IPS-NIHi11 (cell line): ENCODE measurements at regions not wholly inside any gene's neighbourhood (a gene's known extent, or its start where the extent isn't known, plus 50 kb on each side); places are given as distances from the start of the nearest gene placed in this dataset.
"Not testable (repeated sequence)": the region's sequence is repeated elsewhere in the genome, so short reads cannot be mapped to it uniquely, and the experiment has no call there.

Experiments used
- DNase-seq: peaks from one replicate; pipeline ENCODE4 v3.0.0; 2012; ENCODE audit warnings: mixed read lengths, low spot score

DNA sequence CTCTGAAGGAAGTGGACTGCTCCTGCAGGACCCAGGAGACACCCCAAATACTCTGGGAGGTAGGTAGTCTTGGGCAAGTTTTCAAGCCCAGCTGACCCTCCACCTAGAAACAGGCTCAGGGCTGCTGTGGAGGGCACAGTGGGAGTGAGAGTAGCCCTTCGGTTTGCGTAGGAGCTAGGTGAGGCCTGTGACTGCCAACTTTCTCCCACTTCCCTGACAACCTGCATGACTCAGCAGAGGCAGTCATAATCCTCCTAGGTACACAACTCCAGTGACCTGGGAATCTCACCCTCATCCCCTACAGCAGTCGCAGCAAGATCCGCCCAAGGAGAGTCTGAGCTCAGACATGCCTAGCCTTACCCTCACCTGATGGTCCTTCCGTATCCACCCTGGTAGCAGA is 439.1 kb downstream of the CNTNAP4 start:
- DNase-seq, result not testable (repeated sequence)

DNA sequence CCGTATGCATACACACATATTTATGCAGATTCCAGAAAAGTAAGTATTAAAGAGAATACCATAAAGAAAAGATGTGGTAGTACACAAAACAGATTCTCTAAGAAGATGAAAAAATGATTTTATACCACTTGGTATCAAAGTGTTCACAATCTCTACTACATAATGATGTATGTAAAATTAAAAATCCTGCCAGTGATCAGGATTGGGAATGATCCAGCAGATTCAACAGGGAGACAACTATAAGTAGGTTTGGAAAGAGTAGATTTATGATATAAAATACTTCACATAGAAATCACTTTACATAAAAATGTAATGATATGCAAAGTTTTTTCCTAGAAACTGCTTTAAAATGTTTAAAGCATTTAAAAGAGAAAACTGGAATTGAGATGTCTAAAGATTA is 447.0 kb downstream of the CNTNAP4 start:
- no peak for DNase-seq

DNA sequence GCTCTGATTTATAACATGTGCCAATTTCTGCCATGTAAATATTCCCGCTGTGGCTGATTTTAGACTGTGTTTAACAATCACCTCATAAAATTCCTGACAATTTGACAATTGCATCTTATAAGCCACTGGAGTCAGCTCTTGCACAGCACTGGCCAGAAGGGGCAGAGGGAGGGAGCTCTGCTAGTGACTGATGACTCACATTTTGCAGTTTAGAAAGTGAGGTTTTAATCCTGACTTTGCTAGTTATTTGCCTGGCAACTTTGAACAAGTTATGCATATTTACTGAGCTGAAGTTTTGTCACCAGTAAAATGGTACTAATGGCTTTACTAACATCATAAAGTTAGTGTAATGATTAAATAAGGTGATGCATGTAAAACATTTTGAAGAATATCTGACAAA is 452.3 kb downstream of the CNTNAP4 start:
- DNase-seq, result peak; percentile 13

GRCh38 chr16:76732894-76733293 is 455.7 kb downstream of the CNTNAP4 start:
- no peak for DNase-seq

DNA sequence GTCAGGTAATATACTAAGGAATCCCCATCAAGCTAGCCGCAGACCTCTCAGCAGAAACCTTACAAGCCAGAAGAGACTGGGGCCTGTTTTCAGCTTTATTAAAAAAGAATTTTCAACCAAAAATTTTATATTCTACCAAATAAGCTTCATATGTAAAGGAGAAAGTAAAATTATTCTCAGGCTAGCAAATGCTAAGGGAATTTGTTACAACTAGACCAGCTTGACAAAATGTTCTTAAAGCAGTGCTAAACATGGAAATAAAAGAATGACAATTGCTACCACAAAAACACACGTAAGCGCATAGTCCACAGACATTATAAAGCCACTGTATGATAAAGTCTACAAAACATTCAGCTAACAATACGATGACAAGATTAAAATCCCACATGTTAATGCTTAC is 449.4 kb upstream of the MON1B start:
- DNase-seq, result no peak

DNA sequence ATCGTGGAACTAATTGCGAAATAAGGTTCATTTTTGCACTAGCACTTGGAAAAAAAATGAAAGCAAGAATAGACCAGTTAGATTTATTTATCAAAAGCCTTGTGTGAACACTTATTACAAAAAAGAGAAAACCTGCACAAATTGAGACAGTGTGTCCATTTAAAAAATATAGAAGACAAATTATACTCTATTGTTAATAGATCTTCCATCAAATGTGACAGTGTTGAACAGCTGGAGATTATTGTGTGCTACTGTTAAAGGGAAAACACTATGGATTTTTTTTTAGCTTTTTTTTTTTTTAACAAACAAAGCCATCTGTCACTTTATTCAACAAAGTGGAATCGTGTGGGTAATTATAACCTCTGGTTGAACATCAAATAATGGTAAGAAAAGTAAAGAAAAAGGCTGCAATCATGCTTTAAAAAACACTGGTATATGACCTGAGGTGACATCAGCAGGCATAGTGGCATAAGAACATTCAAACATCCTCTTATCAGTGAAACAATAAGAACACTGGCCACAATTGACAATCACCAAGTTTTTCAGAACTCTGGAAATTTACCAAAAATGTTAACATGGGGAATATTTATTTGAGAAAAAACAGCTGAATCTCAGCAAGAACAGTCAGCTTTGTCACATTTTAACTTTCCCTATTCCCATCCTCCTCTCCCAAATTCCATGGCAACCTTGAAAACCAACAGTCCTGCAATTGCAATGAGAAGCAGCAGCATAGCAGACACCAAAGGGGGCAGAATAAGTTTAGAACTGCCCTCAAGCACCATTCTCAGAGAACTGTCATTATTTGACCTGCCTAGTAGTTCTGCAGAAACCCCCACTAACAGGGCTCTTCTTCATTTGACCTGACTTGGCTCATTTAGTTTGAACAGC is 442.3 kb upstream of the MON1B start:
- DNase-seq, result no peak

DNA sequence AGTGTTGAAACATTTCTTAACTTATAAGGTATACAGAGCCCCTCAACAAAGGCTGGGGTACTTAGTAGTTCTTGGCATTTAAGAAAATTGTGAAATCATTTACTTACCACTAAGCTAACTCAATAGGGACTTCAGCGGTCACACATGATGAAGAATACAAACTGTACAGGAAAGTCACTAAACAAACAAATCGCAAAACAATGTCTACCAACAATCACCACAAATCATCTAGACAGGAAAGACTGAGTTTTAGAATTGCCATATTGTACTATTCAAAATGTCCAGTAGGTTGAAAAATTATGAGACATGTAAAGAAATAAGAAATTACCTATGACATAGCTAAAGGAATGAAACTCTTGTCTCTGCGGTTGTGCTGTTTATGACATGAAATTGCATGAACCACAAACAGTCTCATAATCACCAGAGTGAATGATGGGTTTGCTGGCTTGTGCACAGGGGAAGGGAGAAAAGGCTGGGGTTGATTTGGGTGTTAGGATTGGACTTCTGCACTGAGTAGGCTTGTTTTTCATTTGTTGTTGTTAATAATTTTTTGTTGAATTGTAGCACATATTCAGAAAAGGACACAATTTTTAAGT is 441.1 kb upstream of the MON1B start:
- no peak for DNase-seq

- no peak for DNase-seq
Measured at GRCh38 chr16:76755496-76755895, 435.5 kb upstream of the MON1B start.

GRCh38 chr16:76756423-76756822 is 434.6 kb upstream of the MON1B start:
- no peak for DNase-seq

- no peak for DNase-seq
Measured at GRCh38 chr16:76756951-76757350, 434.0 kb upstream of the MON1B start.

DNA sequence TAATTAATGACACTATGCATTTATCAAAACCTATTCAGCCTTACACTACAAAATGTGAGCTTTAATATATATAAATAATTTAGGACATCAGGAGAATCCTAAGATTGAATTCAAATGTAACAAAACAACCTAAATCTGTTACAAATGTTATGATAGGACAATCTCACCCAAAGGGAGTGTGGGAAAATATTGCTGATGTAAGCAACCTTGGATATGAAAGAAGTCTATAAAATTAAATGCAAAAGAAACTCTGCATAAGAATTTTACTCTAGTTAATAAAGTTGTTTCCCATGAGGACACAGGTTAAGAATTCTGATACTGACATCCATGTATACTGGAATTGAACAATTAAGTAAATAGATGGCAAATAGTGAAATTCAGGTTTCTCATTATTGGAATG is 424.5 kb upstream of the MON1B start:
- DNase-seq, result no peak

DNA sequence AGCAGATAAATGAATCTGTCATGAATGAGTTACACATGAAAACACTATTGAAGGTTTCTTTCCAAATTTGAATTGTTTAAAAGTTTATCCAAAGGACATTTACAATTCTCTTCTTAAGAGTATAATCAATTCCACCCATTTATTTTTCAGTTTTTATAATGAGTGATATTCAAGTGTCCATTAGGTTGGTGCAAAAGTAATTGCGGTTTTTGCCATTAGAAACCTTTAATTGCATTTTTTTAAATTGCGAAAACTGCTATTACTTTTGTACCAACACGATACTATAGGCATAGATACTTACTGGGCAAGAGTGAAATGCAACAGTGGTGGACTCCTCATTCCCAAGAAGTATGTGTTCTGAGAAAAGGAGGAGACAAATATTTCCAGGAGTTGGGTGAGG is 422.7 kb upstream of the MON1B start:
- no peak for DNase-seq

DNA sequence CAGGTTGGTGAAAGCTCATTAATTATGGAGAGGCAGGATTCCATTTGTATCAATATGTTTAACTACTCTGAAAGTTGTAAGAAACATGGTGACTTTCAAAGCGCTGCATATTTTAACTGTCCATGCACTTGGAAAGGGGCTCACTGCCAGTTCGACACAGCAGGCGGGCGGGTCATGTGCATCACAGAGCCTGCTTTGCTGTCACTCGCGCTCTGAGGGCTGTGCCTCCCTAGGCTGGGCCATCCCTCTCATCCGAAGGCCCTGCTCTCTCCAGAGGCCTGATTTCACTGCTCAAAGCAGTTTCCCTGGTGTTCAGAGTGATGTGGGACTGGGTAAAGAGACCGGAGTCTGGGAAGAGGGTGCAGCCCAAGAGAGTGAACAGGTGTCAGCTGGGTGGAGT is 422.0 kb upstream of the MON1B start:
- DNase-seq, result peak; percentile 6

DNA sequence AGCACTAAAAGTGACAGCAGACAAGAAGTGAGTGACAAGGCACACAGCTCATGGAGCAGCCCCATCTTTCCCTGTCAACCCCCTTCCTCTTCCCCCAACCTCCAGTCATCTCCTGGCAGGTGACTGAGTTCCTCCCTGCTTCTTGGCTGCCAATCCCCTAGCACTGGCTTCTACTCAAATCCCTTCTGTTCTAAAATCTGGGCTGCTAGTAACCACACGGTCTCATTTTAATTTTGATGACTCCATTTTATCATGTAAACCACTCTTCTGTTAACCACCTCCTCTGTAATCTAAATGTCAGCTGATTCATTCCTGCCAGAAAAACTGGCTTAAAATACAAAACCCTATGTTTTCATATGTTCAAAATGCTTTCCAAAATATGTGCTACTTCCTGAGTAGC is 419.8 kb upstream of the MON1B start:
- DNase-seq, result no peak

DNA sequence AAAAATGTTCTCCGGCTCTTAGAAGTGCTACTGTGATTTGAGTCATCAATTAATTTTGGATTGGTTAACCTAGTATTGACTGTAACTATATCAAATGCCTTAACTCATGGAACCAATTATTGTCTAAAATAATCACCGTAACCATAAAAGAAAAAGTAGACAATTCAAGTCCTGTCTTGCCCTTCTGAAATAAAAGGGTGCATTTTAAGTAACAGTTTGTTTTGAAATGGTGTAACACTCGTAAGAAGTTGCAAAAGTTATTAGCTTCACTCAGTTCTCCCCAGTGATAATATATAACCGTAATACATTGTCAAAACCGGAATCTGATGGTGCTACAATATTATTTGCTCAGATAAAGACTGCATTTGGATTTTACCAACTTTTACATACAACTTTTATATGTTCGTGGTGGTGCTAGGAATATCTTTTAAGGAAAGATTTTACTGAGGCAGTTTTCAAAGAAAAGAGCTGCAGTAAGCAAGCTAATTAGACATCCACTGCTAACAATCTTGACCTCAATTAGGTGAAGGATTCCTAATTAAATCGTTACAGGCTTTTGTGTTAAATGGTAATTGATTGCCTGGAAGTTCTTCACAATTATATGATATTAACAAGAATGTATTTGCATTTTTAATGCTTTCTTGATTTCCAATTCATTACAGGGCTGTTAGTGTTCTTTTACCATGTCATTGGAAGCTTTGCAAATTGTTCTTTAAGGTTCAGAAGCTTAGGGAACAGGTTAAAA is 413.1 kb upstream of the MON1B start:
- DNase-seq, result no peak

DNA sequence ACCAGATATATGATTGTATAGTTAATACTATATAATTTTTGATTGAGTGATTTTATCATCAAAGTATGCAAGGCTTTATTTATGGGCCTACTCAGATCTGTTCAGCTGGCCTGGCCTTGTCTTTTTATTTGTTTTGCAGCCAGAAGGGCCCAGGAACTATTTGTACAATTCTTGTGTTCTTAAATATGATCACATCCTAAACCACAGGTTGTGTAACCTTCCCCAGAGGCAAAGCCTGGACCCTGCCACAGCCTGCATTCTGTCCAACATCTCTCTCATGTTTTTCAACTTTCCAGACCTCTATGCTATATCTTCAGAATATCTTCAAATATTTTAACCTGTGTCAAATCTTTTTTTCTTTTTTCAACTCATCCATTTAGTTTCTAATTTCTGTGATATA is 410.4 kb upstream of the MON1B start:
- DNase-seq, result no peak

GRCh38 chr16:76784530-76784929 is 406.5 kb upstream of the MON1B start:
- DNase-seq, result no peak

- no peak for DNase-seq
Measured at GRCh38 chr16:76787394-76787793, 403.6 kb upstream of the MON1B start.

GRCh38 chr16:76791151-76791550 is 399.8 kb upstream of the MON1B start:
- no peak for DNase-seq

DNA sequence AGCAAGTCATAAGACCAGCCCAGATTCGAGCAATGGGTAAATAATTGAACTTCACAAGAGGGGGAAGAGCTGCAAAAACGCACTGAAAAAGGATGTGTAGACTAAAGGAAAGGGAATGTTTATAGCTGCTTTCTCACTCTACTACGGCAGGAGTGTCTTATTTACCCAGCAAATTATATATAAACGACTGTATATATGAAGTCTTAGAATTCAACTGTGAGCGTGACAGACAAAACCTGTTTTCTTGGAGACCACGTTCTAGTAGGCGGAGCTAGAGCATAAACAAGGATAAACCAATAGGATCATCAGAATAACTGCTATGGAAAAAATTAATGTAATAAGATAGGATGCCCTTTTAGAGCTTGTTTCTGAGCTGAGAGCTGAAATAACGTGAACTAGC is 394.6 kb upstream of the MON1B start:
- DNase-seq, result no peak

DNA sequence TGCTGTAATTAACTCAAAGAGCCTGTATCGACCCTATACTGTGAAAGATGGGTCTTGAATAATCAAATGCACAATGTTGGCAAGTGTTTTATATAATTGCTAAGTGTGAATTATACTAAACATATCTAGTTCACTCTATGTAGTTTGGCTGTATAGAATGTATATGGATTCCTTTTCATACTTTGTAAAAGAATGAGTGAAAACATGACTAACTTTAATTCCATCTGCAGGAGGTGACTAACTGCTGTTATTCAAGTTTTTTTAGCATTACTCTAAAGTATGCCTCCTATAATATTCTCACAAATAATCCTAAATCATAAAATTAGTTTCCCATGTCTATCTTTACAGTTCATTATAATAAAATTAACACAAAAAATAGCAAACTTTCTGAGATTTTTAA is 394.0 kb upstream of the MON1B start:
- DNase-seq, result no peak

DNA sequence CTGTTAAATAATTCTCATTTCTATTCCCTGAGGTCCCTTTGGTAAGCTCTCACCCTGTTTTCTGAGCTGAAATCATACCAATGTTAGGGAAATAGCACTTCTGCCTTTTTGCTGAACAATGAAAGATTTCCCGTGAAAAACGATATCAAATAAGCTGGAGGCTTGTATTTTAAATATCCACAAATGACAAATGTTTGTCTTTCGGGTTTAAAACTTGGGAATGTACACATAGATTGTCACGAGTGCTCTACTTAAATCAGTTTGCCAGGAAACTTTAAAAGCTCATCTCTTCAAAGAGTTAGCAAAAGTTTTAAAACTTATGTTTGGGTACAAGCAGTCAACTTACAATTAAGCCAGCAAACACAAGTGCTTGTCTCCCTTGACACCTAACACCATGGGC is 393.5 kb upstream of the MON1B start:
- DNase-seq, result no peak

GRCh38 chr16:76800196-76800595 is 390.8 kb upstream of the MON1B start:
- DNase-seq, result no peak
